SK-N-SH (cell line): ENCODE measurements at regions not wholly inside any gene's neighbourhood (a gene's known extent, or its start where the extent isn't known, plus 50 kb on each side); places are given as distances from the start of the nearest gene placed in this dataset.

Experiments
- CTCF ChIA-PET: fragments of 300-600, 350-600 bp; formaldehyde crosslinking; extraction: SDS; loops from one replicate; lab custom pipeline; 2021; lab: Yijun Ruan, JAX
- POLR2A ChIA-PET: fragments of 350-600 bp; sonication (Branson Sonifier 250); formaldehyde crosslinking; extraction: SDS; loops from one replicate; lab custom pipeline; 2020; ENCODE audit warnings: antibody characterized with exemption, inconsistent platforms; lab: Yijun Ruan, JAX
- DNase-seq: peaks from one replicate; pipeline ENCODE4 v3.0.0; 2012
- H2AFZ ChIP-seq: fragments of 200-600 bp; sonication (generic); 2 replicates; pipeline ENCODE4 v1.8.1; 2016; ENCODE audit warnings: antibody characterized with exemption, mild to moderate bottlenecking, low read depth
- H3F3A ChIP-seq: fragments of 200-600 bp; sonication (generic); replicated peaks from 2 replicates; pipeline ENCODE3; 2016; ENCODE audit warnings: antibody characterized with exemption, mild to moderate bottlenecking; ENCODE audit not compliant: insufficient read depth
- H3K27ac ChIP-seq, 2 experiments: fragments of 200-500 bp in 1 of 2; fragments of 200-600 bp in 1 of 2; sonication (Bioruptor generic) in 1 of 2; sonication (generic), shearing (Covaris generic) in 1 of 2; 2 replicates each; pipeline versions ENCODE4 v1.5.1 to v1.6.1; 2014 to 2016; ENCODE audit warnings: low read depth in 2 of 2, inconsistent platforms in 1 of 2, low read length in 1 of 2, mild to moderate bottlenecking in 1 of 2, mixed read lengths in 1 of 2
- H3K27me3 ChIP-seq: fragments of 200-600 bp; sonication (generic), shearing (Covaris generic); 2 replicates; pipeline ENCODE4 v1.6.1; 2016; ENCODE audit warnings: mixed run types; ENCODE audit not compliant: insufficient read depth
- H3K36me3 ChIP-seq, 2 experiments: fragments of 200-500 bp in 1 of 2; fragments of 200-600 bp in 1 of 2; sonication (Bioruptor generic) in 1 of 2; sonication (generic) in 1 of 2; replicated peaks in 1 of 2; 2 replicates each; pipeline versions ENCODE3 to v1.5.1; 2014 to 2016; ENCODE audit warnings: low read length in 1 of 2, mild to moderate bottlenecking in 1 of 2; ENCODE audit not compliant: insufficient read depth in 2 of 2, control insufficient read depth in 1 of 2
- H3K4me1 ChIP-seq, 2 experiments: fragments of 200-500 bp in 1 of 2; fragments of 200-600 bp in 1 of 2; sonication (Bioruptor generic) in 1 of 2; sonication (generic), shearing (Covaris generic) in 1 of 2; 2 replicates each; pipeline versions ENCODE4 v1.5.1 to v1.6.1; 2014 to 2016; ENCODE audit warnings: low read depth in 1 of 2, low read length in 1 of 2, mixed run types in 1 of 2; ENCODE audit not compliant: insufficient read depth in 2 of 2, control insufficient read depth in 1 of 2
- H3K4me2 ChIP-seq: fragments of 200-600 bp; sonication (generic), shearing (Covaris generic); 2 replicates; pipeline ENCODE4 v1.6.1; 2017; ENCODE audit warnings: mixed run types
- H3K4me3 ChIP-seq, 2 experiments: fragments of 200-500 bp in 1 of 2; fragments of 200-600 bp in 1 of 2; sonication (Bioruptor generic) in 1 of 2; sonication (generic), shearing (Covaris generic) in 1 of 2; 2 replicates each; pipeline versions ENCODE4 v1.5.1 to v1.8.1; 2014 to 2016; ENCODE audit warnings: low read depth in 2 of 2, inconsistent platforms in 1 of 2, low read length in 1 of 2, mild to moderate bottlenecking in 1 of 2, mixed read lengths in 1 of 2, moderate library complexity in 1 of 2
- H3K79me2 ChIP-seq: fragments of 200-600 bp; sonication (generic); 2 replicates; pipeline ENCODE4 v1.8.1; 2017; ENCODE audit warnings: mild to moderate bottlenecking; ENCODE audit not compliant: insufficient read depth
- H3K9ac ChIP-seq: fragments of 200-600 bp; sonication (generic); 2 replicates; pipeline ENCODE4 v1.6.1; 2017; ENCODE audit warnings: mixed run types
- H3K9me2 ChIP-seq: fragments of 200-600 bp; sonication (generic); 2 replicates; pipeline ENCODE4 v1.6.1; 2017; ENCODE audit warnings: mixed run types
- H3K9me3 ChIP-seq: fragments of 200-600 bp; sonication (generic); 2 replicates; pipeline ENCODE4 v1.6.1; 2017; ENCODE audit warnings: mixed run types, mild to moderate bottlenecking, moderate library complexity
- H4K20me1 ChIP-seq: fragments of 200-600 bp; sonication (generic); 2 replicates; pipeline ENCODE4 v1.6.1; 2017; ENCODE audit warnings: mild to moderate bottlenecking, mixed run types; ENCODE audit not compliant: insufficient read depth
- CTCF ChIP-seq: fragments of 200-600 bp; sonication (generic); IDR thresholded peaks from 2 replicates; pipeline ENCODE4 v1.6.1; 2017; ENCODE audit warnings: antibody characterized with exemption, mild to moderate bottlenecking, moderate library complexity
- ELF1 ChIP-seq: IDR thresholded peaks from 2 replicates; pipeline ENCODE4 v1.4.0; 2012
- EZH2phosphoT487 ChIP-seq: fragments of 200-600 bp; sonication (generic); IDR thresholded peaks from 2 replicates; pipeline ENCODE4 v1.6.1; 2017; ENCODE audit warnings: low read depth, mixed run types, mild to moderate bottlenecking, antibody characterized with exemption, moderate library complexity, borderline replicate concordance
- FOXJ3 ChIP-seq: sonication (generic); formaldehyde crosslinking; IDR thresholded peaks from 2 replicates; pipeline ENCODE4 v1.5.1; 2020; ENCODE audit warnings: mild to moderate bottlenecking, missing genetic modification reagents
- POLR2AphosphoS5 ChIP-seq: IDR thresholded peaks from 2 replicates; pipeline ENCODE4 v1.6.1; 2012; ENCODE audit warnings: low read depth, low read length
- REST ChIP-seq: IDR thresholded peaks from 2 replicates; pipeline ENCODE4 v1.6.1; 2012; ENCODE audit warnings: mild to moderate bottlenecking, low read depth, low read length, moderate library complexity
- RXRA ChIP-seq: IDR thresholded peaks from 2 replicates; pipeline ENCODE4 v1.4.0; 2012; ENCODE audit warnings: low read depth, mild to moderate bottlenecking, borderline replicate concordance
- TAF1 ChIP-seq: IDR thresholded peaks from 2 replicates; pipeline ENCODE4 v1.6.1; 2012; ENCODE audit warnings: low read depth, mild to moderate bottlenecking, low read length, moderate library complexity, borderline replicate concordance
- USF1 ChIP-seq: IDR thresholded peaks from 2 replicates; pipeline ENCODE4 v1.4.0; 2012; ENCODE audit warnings: low read depth, borderline replicate concordance
- ZBTB33 ChIP-seq: IDR thresholded peaks from 2 replicates; pipeline ENCODE4 v1.4.0; 2012; ENCODE audit warnings: low read depth, borderline replicate concordance
- WGBS: methylation state at CpG from one replicate; pipeline ENCODE4 v1.1.6; 2017; ENCODE audit warnings: low lambda C conversion rate; 5-methylcytosine and 5-hydroxymethylcytosine counted together

GRCh38 chr11:70001246-70001645 is 76.9 kb upstream of the ANO1 start (continued):
- no peak for TF ChIP-seq CTCF

GRCh38 chr11:70002433-70002832 is 75.7 kb upstream of the ANO1 start:
- Histone ChIP-seq H3F3A (no peaks in the 10 kb centered on the region), H3K79me2 (no peaks in the 10 kb centered on the region), H3K36me3 (no peaks in the 10 kb centered on the region), H3K4me2 (no peak overlapping the region), H3K4me3 (no peak overlapping the region), H3K4me1 (no peaks in the 10 kb centered on the region), H4K20me1 (no peaks in the 10 kb centered on the region), H3K9me3 (no peaks in the 10 kb centered on the region), H3K27me3 (no peaks in the 10 kb centered on the region), H3K9ac (no peak overlapping the region), H3K27ac (no peak overlapping the region), H3K9me2 (no peaks in the 10 kb centered on the region), H2AFZ (no peak overlapping the region)
- DNase-seq = no peak
- TF ChIP-seq EZH2phosphoT487 (no peak), TAF1 (no peak), ELF1 (no peak)
- ChIA-PET POLR2A (no interaction called here), CTCF (no interaction called here)
- WGBS = 38% methylated on average over 6 of the region's 8 CpGs

GRCh38 chr11:70005107-70005818 is 72.9 kb upstream of the ANO1 start:
- WGBS = 17% methylated on average over 6 of the region's 6 CpGs
- Histone ChIP-seq H3K36me3 (no peaks in the 10 kb centered on the region), H3K4me3 (no peak overlapping the region), H3K4me2 (no peak overlapping the region), H3K9me3 (no peaks in the 10 kb centered on the region), H3F3A (no peaks in the 10 kb centered on the region), H3K9ac (no peak overlapping the region), H4K20me1 (no peaks in the 10 kb centered on the region), H3K27ac (no peak overlapping the region), H3K4me1 (no peaks in the 10 kb centered on the region), H3K79me2 (no peaks in the 10 kb centered on the region), H2AFZ (no peak overlapping the region), H3K9me2 (no peaks in the 10 kb centered on the region), H3K27me3 (no peaks in the 10 kb centered on the region)
- no peak for DNase-seq
- POLR2A ChIA-PET = no interaction called here
- CTCF ChIA-PET = interaction anchor here (1.0 kb wide), 1 partner anchor 13 kb away, joined by 3 read pairs; no protein-coding TSS in a partner anchor
- TF ChIP-seq FOXJ3 (no peak), RXRA (no peak), REST (no peak), USF1 (no peak), ZBTB33 (no peak), POLR2AphosphoS5 (no peak)
- TF ChIP-seq, all 33 proteins: peak for 0
